K562 (cell line): ENCODE measurements at regions not wholly inside any gene's neighbourhood (a gene's known extent, or its start where the extent isn't known, plus 50 kb on each side); places are given as distances from the start of the nearest gene placed in this dataset.

Source experiments
- BHLHE40 ChIP-seq: IDR thresholded peaks from 2 replicates; pipeline ENCODE4 v1.6.1; 2011; ENCODE audit warnings: low read length, improper control_type of control experiment
- CBX1 ChIP-seq: sonication (generic); IDR thresholded peaks from 2 replicates; pipeline ENCODE4 v1.6.1; 2016; ENCODE audit warnings: antibody characterized with exemption, low read depth, mild to moderate bottlenecking
- CREB1 ChIP-seq, 2 experiments: sonication (generic) in 1 of 2; formaldehyde crosslinking in 1 of 2; IDR thresholded peaks; 2 replicates each; pipeline versions ENCODE4 v1.6.1 to v1.8.0; 2012 to 2022; ENCODE audit warnings: inconsistent platforms in 1 of 2, mild to moderate bottlenecking in 1 of 2, missing genetic modification reagents in 1 of 2, moderate library complexity in 1 of 2
- FOXP1 ChIP-seq: sonication (generic); formaldehyde crosslinking; IDR thresholded peaks from 2 replicates; pipeline ENCODE4 v1.8.0; 2022; ENCODE audit warnings: mild to moderate bottlenecking, missing genetic modification reagents
- HDGF ChIP-seq: fragments of 450-650 bp; IDR thresholded peaks from 2 replicates; pipeline ENCODE4 v1.6.1; 2016
- HIVEP1 ChIP-seq: fragments of 250-450 bp; sonication (Bioruptor Pico); IDR thresholded peaks from 2 replicates; pipeline ENCODE4 v1.4.0; 2020; ENCODE audit warnings: mild to moderate bottlenecking
- MYBL2 ChIP-seq, 2 experiments: fragments of 450-650 bp in 1 of 2; sonication (generic) in 1 of 2; formaldehyde crosslinking in 1 of 2; IDR thresholded peaks; 2 replicates each; pipeline versions ENCODE4 v1.6.1 to v1.8.1; 2017 to 2022; ENCODE audit warnings: borderline replicate concordance in 1 of 2, inconsistent platforms in 1 of 2, low read depth in 1 of 2, mild to moderate bottlenecking in 1 of 2, missing genetic modification reagents in 1 of 2, moderate library complexity in 1 of 2
- ZC3H4 ChIP-seq: sonication (generic); formaldehyde crosslinking; IDR thresholded peaks from 2 replicates; pipeline ENCODE4 v1.9.0; 2021; ENCODE audit warnings: missing genetic modification reagents, borderline replicate concordance
- ZNF133 ChIP-seq: fragments of 250-450 bp; sonication (Bioruptor Pico); IDR thresholded peaks from 2 replicates; pipeline ENCODE4 v1.4.0; 2020; ENCODE audit warnings: mild to moderate bottlenecking
- ZNF175 ChIP-seq: fragments of 200-800 bp; sonication (Bioruptor generic); IDR thresholded peaks from 2 replicates; pipeline ENCODE4 v1.6.1; 2016; ENCODE audit warnings: low read depth, mild to moderate bottlenecking, missing genetic modification characterization, missing compliant biosample characterization
- TF ChIP-seq, protein P1 (sequence below), 3 experiments: IDR thresholded peaks in 2 of 3; conservative IDR thresholded peaks in 1 of 3; 2 replicates each; pipeline ENCODE4 v1.5.1; 2011 to 2012; ENCODE audit warnings: low read length in 3 of 3, mild to moderate bottlenecking in 3 of 3, control low read depth in 2 of 3, improper control_type of control experiment in 1 of 3, inconsistent platforms in 1 of 3, low read depth in 1 of 3, mixed read lengths in 1 of 3, moderate library complexity in 1 of 3; ENCODE audit not compliant: insufficient read depth in 2 of 3
- TF ChIP-seq, protein P2 (sequence below): fragments of 450-650 bp; IDR thresholded peaks from 2 replicates; pipeline ENCODE4 v1.6.1; 2016; ENCODE audit warnings: low read depth, mild to moderate bottlenecking, moderate library complexity
- TF ChIP-seq, protein P3 (sequence below): sonication (generic); formaldehyde crosslinking; IDR thresholded peaks from 2 replicates; pipeline ENCODE4 v1.8.0; 2023; ENCODE audit warnings: mild to moderate bottlenecking, missing genetic modification reagents

DNA sequence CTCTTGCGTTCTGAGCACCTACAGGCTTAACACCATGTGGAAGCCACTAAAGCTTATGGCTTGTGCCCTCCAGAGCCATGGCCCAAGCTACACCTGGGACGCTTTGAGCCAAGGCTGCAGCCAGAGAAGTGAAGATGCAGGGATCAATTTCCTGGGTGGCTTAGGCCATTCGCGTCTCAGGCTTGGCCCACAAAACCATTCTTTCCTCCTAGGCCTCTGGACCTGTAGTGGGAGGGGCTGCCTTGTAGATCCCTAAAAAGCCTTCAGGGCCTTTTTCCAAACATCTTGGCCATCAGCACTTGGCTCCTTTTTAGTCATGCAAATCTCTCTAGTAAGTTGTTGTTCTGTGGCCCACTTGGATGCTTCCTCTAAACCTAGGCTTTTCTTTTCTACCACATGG, 401.7 kb upstream of the RUNX1 start:
- TF ChIP-seq, protein P1, sequence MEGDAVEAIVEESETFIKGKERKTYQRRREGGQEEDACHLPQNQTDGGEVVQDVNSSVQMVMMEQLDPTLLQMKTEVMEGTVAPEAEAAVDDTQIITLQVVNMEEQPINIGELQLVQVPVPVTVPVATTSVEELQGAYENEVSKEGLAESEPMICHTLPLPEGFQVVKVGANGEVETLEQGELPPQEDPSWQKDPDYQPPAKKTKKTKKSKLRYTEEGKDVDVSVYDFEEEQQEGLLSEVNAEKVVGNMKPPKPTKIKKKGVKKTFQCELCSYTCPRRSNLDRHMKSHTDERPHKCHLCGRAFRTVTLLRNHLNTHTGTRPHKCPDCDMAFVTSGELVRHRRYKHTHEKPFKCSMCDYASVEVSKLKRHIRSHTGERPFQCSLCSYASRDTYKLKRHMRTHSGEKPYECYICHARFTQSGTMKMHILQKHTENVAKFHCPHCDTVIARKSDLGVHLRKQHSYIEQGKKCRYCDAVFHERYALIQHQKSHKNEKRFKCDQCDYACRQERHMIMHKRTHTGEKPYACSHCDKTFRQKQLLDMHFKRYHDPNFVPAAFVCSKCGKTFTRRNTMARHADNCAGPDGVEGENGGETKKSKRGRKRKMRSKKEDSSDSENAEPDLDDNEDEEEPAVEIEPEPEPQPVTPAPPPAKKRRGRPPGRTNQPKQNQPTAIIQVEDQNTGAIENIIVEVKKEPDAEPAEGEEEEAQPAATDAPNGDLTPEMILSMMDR (IDR thresholded peaks at IDR 0.05 in 2 of 3, conservative IDR thresholded peaks at IDR 0.05 in 1 of 3; ENCODE audit: insufficient read depth in 2 of 3, low read depth in 1 of 3, low read length in 3 of 3) = no peak
- TF ChIP-seq MYBL2 (IDR thresholded peaks at IDR 0.05; ENCODE audit: low read depth) (no peak), MYBL2 (CRISPR knock-in tag; IDR thresholded peaks at IDR 0.05; ENCODE audit: borderline replicate concordance) (no peak), CBX1 (no peak), CREB1 (IDR thresholded peaks at IDR 0.05) (no peak), CREB1 (CRISPR knock-in tag; IDR thresholded peaks at IDR 0.05) (no peak), ZC3H4 (CRISPR knock-in tag) (no peak), BHLHE40 (no peak), HDGF (no peak), ZNF133 (CRISPR knock-in tag) (no peak), FOXP1 (no peak), HIVEP1 (CRISPR knock-in tag) (no peak), ZNF175 (CRISPR knock-in tag) (no peak)
- TF ChIP-seq, protein P2, sequence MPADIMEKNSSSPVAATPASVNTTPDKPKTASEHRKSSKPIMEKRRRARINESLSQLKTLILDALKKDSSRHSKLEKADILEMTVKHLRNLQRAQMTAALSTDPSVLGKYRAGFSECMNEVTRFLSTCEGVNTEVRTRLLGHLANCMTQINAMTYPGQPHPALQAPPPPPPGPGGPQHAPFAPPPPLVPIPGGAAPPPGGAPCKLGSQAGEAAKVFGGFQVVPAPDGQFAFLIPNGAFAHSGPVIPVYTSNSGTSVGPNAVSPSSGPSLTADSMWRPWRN = no peak
- TF ChIP-seq, protein P3, sequence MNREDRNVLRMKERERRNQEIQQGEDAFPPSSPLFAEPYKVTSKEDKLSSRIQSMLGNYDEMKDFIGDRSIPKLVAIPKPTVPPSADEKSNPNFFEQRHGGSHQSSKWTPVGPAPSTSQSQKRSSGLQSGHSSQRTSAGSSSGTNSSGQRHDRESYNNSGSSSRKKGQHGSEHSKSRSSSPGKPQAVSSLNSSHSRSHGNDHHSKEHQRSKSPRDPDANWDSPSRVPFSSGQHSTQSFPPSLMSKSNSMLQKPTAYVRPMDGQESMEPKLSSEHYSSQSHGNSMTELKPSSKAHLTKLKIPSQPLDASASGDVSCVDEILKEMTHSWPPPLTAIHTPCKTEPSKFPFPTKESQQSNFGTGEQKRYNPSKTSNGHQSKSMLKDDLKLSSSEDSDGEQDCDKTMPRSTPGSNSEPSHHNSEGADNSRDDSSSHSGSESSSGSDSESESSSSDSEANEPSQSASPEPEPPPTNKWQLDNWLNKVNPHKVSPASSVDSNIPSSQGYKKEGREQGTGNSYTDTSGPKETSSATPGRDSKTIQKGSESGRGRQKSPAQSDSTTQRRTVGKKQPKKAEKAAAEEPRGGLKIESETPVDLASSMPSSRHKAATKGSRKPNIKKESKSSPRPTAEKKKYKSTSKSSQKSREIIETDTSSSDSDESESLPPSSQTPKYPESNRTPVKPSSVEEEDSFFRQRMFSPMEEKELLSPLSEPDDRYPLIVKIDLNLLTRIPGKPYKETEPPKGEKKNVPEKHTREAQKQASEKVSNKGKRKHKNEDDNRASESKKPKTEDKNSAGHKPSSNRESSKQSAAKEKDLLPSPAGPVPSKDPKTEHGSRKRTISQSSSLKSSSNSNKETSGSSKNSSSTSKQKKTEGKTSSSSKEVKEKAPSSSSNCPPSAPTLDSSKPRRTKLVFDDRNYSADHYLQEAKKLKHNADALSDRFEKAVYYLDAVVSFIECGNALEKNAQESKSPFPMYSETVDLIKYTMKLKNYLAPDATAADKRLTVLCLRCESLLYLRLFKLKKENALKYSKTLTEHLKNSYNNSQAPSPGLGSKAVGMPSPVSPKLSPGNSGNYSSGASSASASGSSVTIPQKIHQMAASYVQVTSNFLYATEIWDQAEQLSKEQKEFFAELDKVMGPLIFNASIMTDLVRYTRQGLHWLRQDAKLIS (CRISPR knock-in tag) = no peak
